GM20431 (cell line): ENCODE measurements at regions not wholly inside any gene's neighbourhood (a gene's known extent, or its start where the extent isn't known, plus 50 kb on each side); places are given as distances from the start of the nearest gene placed in this dataset.
"Not testable (repeated sequence)": the region's sequence is repeated elsewhere in the genome, so short reads cannot be mapped to it uniquely, and the experiment has no call there.

ENCODE experiments used
- in situ Hi-C: fragments of 300-500 bp; cut with MseI, MboI; formaldehyde crosslinking; loops from one replicate; pipeline ENCODE4 v1.15.0; 2020; ENCODE audit warnings: low sequenced_read_pairs; ENCODE audit not compliant: unreplicated experiment

GRCh38 chr3:118501152-118501551, 533.5 kb downstream of the IGSF11 start:
- in situ Hi-C loops, result no loop called here

- in situ Hi-C loops, result no loop called here
These were observed 529.7 kb downstream of the IGSF11 start for GRCh38 chr3:118504906-118505305.

GRCh38 chr3:118505784-118506183, 528.9 kb downstream of the IGSF11 start:
- in situ Hi-C loops, result no loop called here

GRCh38 chr3:118511402-118511801, 523.2 kb downstream of the IGSF11 start:
- in situ Hi-C loops, result no loop called here

GRCh38 chr3:118512301-118512700, 522.3 kb downstream of the IGSF11 start:
- in situ Hi-C loops, result no loop called here

GRCh38 chr3:118525077-118525476, 509.6 kb downstream of the IGSF11 start:
- in situ Hi-C loops, result no loop called here

- in situ Hi-C loops, result no loop called here
These were observed 507.7 kb downstream of the IGSF11 start for GRCh38 chr3:118526758-118527513.

GRCh38 chr3:118527514-118528044, 507.1 kb downstream of the IGSF11 start:
- in situ Hi-C loops, result no loop called here

- in situ Hi-C loops, result no loop called here
These were observed 505.1 kb downstream of the IGSF11 start for GRCh38 chr3:118529554-118529953.

GRCh38 chr3:118530350-118530922, 504.2 kb downstream of the IGSF11 start:
- in situ Hi-C loops, result no loop called here

GRCh38 chr3:118530927-118531356, 503.7 kb downstream of the IGSF11 start:
- in situ Hi-C loops, result not testable (repeated sequence)

- in situ Hi-C loops, result no loop called here
These were observed 502.8 kb downstream of the IGSF11 start for GRCh38 chr3:118531816-118532215.

GRCh38 chr3:118533676-118534075, 501.0 kb downstream of the IGSF11 start:
- in situ Hi-C loops, result no loop called here

- in situ Hi-C loops, result no loop called here
These were observed 500.1 kb downstream of the IGSF11 start for GRCh38 chr3:118534519-118534918.

- in situ Hi-C loops, result no loop called here
These were observed 497.9 kb downstream of the IGSF11 start for GRCh38 chr3:118536764-118537163.

- in situ Hi-C loops, result no loop called here
These were observed 497.2 kb downstream of the IGSF11 start for GRCh38 chr3:118537454-118537853.

- in situ Hi-C loops, result no loop called here
These were observed 496.5 kb downstream of the IGSF11 start for GRCh38 chr3:118538187-118538586.

GRCh38 chr3:118539820-118540447, 494.7 kb downstream of the IGSF11 start:
- in situ Hi-C loops, result not testable (repeated sequence)

GRCh38 chr3:118540448-118540821, 494.2 kb downstream of the IGSF11 start:
- in situ Hi-C loops, result not testable (repeated sequence)

- in situ Hi-C loops, result no loop called here
These were observed 493.8 kb downstream of the IGSF11 start for GRCh38 chr3:118540826-118541225.

GRCh38 chr3:118541796-118542195, 492.9 kb downstream of the IGSF11 start:
- in situ Hi-C loops, result no loop called here
